HG02870 (cell line): ENCODE measurements at regions not wholly inside any gene's neighbourhood (a gene's known extent, or its start where the extent isn't known, plus 50 kb on each side); places are given as distances from the start of the nearest gene placed in this dataset.
"Not testable (repeated sequence)": the region's sequence is repeated elsewhere in the genome, so short reads cannot be mapped to it uniquely, and the experiment has no call there.

Source experiments
- ATAC-seq: cut with Tn5 transposase; IDR thresholded peaks from one replicate; pipeline ENCODE4 v1.9.1; 2021; ENCODE audit warnings: mild to moderate bottlenecking, moderate library complexity; ENCODE audit not compliant: unreplicated experiment

DNA sequence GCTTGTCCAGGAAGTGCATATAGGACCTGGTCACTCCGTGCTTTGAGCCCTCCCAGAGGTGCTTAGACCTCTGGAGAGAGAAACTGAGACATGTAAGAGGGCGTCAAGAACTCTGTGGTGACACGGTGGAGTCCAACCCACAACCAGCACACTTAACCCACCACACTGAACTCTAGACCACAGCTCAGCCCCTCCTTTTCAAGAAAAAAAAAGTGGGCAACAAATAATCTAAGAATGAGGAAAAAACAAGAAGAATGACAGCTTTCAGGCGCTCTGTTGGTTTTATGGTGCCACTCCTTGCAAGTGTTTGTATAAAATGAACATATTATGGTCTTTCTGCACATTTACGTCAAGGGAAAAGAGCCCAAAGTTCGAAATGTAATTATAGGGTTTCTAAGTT is 50.2 kb upstream of the SNAPC3 start:
- ATAC-seq = no peak

DNA sequence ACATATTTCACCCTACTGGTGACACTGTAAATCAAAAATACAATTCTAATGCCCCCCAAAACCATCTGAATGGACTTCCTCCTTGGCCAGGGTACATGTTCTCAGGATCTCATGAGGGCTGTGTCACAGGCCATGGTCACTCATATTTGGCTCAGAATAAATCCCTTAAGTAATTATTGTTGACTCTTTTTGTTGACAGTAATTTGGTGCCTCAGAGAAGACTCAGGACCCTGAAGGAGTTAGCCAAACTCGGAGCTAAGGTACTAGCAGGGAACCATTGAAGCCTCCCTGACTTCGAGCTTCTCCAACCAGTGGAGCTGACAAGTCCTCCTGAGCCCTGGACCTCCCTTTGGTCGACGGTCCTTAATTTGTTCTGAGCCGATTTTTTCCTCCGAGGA is 51.2 kb upstream of the SNAPC3 start:
- ATAC-seq = no peak

DNA sequence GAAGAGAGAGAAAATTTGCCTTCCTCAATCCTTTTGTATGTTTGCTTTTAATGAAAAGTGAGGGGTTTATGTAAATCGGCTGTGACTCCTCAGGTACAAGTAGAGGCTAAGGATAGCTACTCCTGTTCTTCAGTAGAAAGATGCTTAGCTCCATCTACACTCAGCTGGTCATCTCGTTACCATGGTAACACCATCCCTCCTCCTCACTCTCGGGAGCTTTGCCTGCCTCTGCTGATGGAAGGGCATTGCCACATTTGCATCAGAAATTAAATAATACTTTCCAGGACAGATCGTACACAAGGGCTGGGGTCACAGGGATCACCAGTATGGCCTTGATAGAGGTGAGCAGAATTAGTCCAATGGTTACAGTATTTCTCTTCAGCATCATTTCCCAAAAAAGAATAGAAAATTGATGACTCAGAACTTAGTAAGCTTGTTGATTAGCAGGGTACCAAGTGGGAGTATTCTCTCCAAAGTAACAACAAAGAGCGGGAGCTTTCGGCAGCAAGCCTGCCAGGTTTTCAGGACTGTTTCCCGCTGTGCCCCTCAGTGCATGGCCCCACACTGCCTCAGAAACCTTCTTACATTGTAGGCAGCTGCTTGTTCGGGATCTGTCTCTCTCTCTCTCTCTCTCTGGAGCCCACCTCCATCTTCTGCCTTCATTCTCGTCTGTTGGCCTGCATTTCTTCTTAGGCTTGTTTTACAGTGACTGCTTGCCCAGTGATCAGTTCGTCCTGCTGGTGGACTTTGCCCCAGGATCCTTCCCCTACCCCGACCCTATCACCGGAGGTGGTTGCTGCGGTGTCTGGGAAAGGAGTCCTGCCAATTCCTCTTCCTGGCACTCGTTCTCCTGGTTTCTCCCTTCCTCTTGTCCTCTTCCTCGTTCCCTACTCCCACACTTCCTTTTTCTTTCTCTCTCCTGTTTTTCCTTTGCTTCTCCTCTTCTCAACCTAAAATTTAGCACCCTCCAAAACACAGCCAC is 51.9 kb upstream of the SNAPC3 start:
- no peak for ATAC-seq

DNA sequence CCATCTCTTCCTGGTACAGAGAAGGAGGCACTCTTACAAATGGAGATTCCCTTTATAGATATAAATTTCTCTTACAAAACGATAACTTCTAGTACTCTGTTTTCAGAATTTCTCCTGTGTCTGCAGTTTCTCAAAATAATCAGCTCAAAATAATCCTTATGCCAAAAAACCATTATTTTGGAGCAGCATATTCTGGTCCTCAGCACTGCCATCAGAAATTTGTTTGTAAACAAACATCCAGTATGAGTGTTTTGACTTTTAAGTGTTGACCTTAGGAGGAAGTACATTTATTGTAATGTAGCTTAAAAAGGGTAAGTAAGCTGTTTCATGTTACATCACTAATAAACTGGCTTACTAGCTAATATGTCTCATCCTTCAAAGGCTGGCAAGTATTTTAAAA is 52.8 kb upstream of the SNAPC3 start:
- ATAC-seq = no peak

DNA sequence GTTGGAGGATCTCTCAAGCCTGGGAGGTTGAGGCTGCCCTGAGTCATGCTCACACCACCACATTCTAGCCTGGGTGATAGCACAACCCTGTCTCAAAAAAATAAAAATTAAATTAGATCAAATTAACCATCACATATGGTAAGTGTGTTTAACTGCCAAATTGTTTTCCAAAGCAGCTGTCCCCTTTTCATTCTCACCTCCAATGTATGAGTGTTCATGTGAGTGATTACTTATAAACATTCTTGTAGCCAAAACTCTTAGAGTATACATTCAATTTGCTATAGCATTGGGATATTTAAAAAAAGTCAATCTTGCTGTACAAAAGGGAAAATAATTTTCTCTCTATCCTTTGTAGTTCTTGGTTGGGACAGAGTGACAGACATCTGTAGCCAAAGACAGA is 53.4 kb upstream of the SNAPC3 start:
- no peak for ATAC-seq

DNA sequence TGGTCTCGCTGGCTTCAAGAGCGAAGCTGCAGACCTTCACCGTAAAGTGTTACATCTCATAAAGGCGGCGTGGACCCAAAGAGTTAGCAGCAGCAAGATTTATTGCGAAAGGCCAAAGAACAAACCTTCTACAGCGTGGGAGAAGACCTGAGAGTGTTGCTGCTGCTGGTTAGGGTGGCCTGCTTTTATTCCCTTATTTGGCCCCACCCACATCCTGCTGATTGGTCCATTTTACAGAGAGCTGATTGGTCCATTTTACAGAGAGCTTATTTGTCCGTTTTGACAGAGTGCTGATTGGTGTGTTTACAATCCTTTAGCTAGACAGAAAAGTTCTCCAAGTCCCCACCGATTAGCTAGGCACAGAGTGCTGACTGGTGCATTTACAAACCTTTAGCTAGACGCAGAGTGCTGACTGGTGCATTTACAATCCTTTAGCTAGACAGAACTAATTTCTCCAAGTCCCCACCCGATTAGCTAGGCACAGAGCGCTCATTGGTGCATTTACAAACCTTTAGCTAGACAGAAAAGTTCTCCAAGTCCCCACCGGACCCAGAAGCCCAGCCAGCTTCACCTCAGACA is 57.6 kb upstream of the SNAPC3 start:
- ATAC-seq = not testable (repeated sequence)

DNA sequence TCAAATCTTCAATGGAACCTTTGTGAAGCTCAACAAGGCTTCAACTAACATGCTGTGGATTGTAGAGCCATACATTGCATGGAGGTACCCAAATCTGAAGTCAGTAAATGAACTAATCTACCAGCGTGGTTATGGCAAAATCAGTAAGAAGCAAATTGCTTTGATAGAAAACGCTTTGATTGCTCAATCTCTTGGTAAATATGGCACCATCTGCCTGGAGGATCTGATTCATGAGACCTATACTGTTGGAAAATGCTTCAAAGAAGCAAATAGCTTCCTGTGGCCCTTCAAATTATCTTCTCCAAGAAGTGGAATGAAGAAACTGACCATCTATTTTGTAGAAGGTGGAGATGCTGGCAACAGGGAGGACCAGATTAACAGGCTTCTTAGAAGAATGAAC is 54.7 kb upstream of the TTC39B start:
- no peak for ATAC-seq

DNA sequence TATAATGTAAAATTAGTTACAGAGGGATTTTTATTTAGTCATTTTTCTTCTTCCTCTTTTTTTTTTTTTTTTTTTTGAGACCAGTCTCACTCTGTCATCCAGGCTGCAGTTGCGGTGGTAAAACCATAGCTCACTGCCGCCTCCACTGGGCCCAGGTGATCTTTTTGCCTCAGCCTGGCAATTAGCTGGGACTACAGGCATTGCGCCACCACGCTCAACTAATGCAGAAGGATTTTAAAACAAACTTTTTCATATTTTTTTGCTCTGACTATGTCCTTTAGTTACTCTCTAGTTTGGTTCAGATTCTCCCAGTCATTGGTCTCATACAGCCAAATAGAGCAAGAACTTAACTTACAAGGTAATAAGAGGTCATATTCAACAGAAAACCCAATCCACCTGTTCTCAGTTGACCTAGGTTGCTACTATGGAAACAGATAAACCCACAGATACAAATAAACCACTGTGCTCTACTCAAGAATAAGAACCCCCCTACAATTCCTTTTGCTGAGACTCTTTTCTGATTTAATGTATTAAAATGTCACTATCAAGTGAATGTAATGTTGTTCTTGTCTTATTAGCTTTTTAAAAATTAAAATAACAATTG is 50.1 kb upstream of the TTC39B start:
- peak; percentile 97 for ATAC-seq
